B cell (primary cell): ENCODE measurements at regions not wholly inside any gene's neighbourhood (a gene's known extent, or its start where the extent isn't known, plus 50 kb on each side); places are given as distances from the start of the nearest gene placed in this dataset.
A peak's percentile ranks its signal among the peaks of the same experiment; 100 is the strongest.

ENCODE experiments used
- ATAC-seq: fragments of 200-7000 bp; cut with Tn5 transposase; one replicate; pipeline ENCODE4 v1.10.0; 2021; ENCODE audit warnings: low read depth, mild to moderate bottlenecking, moderate number of reproducible peaks, moderate library complexity
- CTCF ChIA-PET: fragments of 350-600 bp; sonication (Branson Sonifier 250); formaldehyde crosslinking; loops from one replicate; lab custom pipeline; 2021; ENCODE audit warnings: antibody characterized with exemption, inconsistent platforms; lab: Charles Lee
- POLR2A ChIA-PET: fragments of 350-600 bp; sonication (Branson Sonifier 250); formaldehyde crosslinking; loops from one replicate; lab custom pipeline; 2021; ENCODE audit warnings: antibody characterized with exemption; lab: Charles Lee
- DNase-seq: peaks from one replicate; pipeline ENCODE4 v3.0.0; 2013
- H2AFZ ChIP-seq: 2 replicates; pipeline ENCODE4 v1.6.1; 2012; ENCODE audit warnings: mild to moderate bottlenecking, low read depth, low read length; ENCODE audit not compliant: insufficient read depth, poor library complexity, severe bottlenecking
- H3K27ac ChIP-seq, 2 donors: 1 replicate in 1 of 2; 2 replicates in 1 of 2; pipeline ENCODE4 v1.5.1; 2012 to 2013; ENCODE audit warnings: low read length in 2 of 2, mild to moderate bottlenecking in 2 of 2, moderate library complexity in 1 of 2
- H3K27me3 ChIP-seq, 4 experiments: fragments of 200-600 bp in 1 of 4; sonication (generic) in 1 of 4; replicated peaks in 1 of 4; 1 replicate in 2 of 4; 2 replicates in 2 of 4; pipeline versions ENCODE4 v1.6.1 to v1.7.0; 2013 to 2016; ENCODE audit warnings: low read length in 3 of 4, mild to moderate bottlenecking in 2 of 4, mixed read lengths in 1 of 4, moderate library complexity in 1 of 4; ENCODE audit not compliant: insufficient read depth in 4 of 4, control insufficient read depth in 3 of 4; ENCODE audit errors: control extremely low read depth in 1 of 4
- H3K36me3 ChIP-seq, 2 experiments: replicated peaks in 1 of 2; 1 replicate in 1 of 2; 2 replicates in 1 of 2; pipeline versions ENCODE4 v1.6.1 to v1.7.1; 2013; ENCODE audit warnings: low read length in 1 of 2; ENCODE audit not compliant: insufficient read depth in 2 of 2, control insufficient read depth in 1 of 2; ENCODE audit errors: control extremely low read depth in 1 of 2, extremely low read depth in 1 of 2
- H3K4me1 ChIP-seq, 2 donors: fragments of 200-600 bp in 1 of 2; sonication (generic) in 1 of 2; 1 replicate in 1 of 2; 2 replicates in 1 of 2; pipeline versions ENCODE4 v1.5.1 to v1.6.1; 2013 to 2017; ENCODE audit warnings: low read length in 2 of 2; ENCODE audit not compliant: control insufficient read depth in 2 of 2, insufficient read depth in 2 of 2
- H3K4me2 ChIP-seq: replicated peaks from 2 replicates; pipeline ENCODE3; 2012; ENCODE audit warnings: mild to moderate bottlenecking, low read depth, low read length; ENCODE audit not compliant: poor library complexity, severe bottlenecking
- H3K4me3 ChIP-seq, 5 experiments: fragments of 200-600 bp in 1 of 5; sonication (generic) in 1 of 5; 1 replicate in 3 of 5; 2 replicates in 2 of 5; pipeline versions ENCODE4 v1.5.1 to v1.7.0; 2011 to 2016; ENCODE audit warnings: low read length in 4 of 5, mild to moderate bottlenecking in 4 of 5, low read depth in 2 of 5, control low read depth in 1 of 5, moderate library complexity in 1 of 5; ENCODE audit not compliant: insufficient read depth in 1 of 5; ENCODE audit errors: control extremely low read depth in 1 of 5, extremely low read depth in 1 of 5
- H3K79me2 ChIP-seq: fragments of 200-600 bp; sonication (generic); one replicate; pipeline ENCODE4 v1.6.0; 2016; ENCODE audit warnings: low read length; ENCODE audit not compliant: control insufficient read depth, insufficient read depth
- H3K9ac ChIP-seq: fragments of 200-600 bp; sonication (generic); 2 replicates; pipeline ENCODE4 v1.6.1; 2017; ENCODE audit warnings: mild to moderate bottlenecking, low read length, moderate library complexity
- H3K9me3 ChIP-seq, 3 donors: one replicate each; pipeline versions ENCODE4 v1.6.1 to v1.7.1; 2013; ENCODE audit warnings: low read length in 2 of 3; ENCODE audit not compliant: control insufficient read depth in 2 of 3, insufficient read depth in 1 of 3; ENCODE audit errors: control extremely low read depth in 1 of 3
- H4K20me1 ChIP-seq: 2 replicates; pipeline ENCODE4 v1.6.0; 2012; ENCODE audit warnings: mild to moderate bottlenecking, low read length; ENCODE audit not compliant: insufficient read depth, control insufficient read depth, poor library complexity, severe bottlenecking
- H3K27ac Mint-ChIP-seq: one replicate; pipeline ENCODE4 v1.8.0; 2021; ENCODE audit warnings: mixed read lengths
- H3K27me3 Mint-ChIP-seq: one replicate; pipeline ENCODE4 v1.8.0; 2021; ENCODE audit warnings: mixed read lengths
- H3K4me1 Mint-ChIP-seq: one replicate; pipeline ENCODE4 v1.8.0; 2021; ENCODE audit warnings: mixed read lengths
- H3K4me3 Mint-ChIP-seq: one replicate; pipeline ENCODE4 v1.8.0; 2021; ENCODE audit warnings: mixed read lengths
- H3K9me3 Mint-ChIP-seq: one replicate; pipeline ENCODE4 v1.8.0; 2022; ENCODE audit warnings: mixed read lengths; ENCODE audit not compliant: insufficient read depth
- EZH2 ChIP-seq: IDR thresholded peaks from 2 replicates; pipeline ENCODE4 v1.6.1; 2012; ENCODE audit warnings: borderline replicate concordance, low read depth, mild to moderate bottlenecking, moderate library complexity, low read length; ENCODE audit not compliant: insufficient read depth, poor library complexity, severe bottlenecking
- WGBS: methylation state at CpG from one replicate; pipeline ENCODE4 v1.1.5; 2013; ENCODE audit warnings: missing lambda C conversion rate; ENCODE audit not compliant: insufficient coverage; 5-methylcytosine and 5-hydroxymethylcytosine counted together
- intact Hi-C: fragments of 100-400 bp; cut with micrococcal nuclease; formaldehyde crosslinking; loops from one replicate; pipeline ENCODE4 v1.10.0; 2022
- TF ChIP-seq, protein P1 (sequence below): fragments of 200-600 bp; IDR thresholded peaks from one replicate; pipeline ENCODE4 v1.8.0; 2022; ENCODE audit warnings: antibody characterized with exemption, mild to moderate bottlenecking

- Mint-ChIP-seq H3K9me3 (peaks cover 2% of the 10 kb centered on the region), H3K4me1 (peaks cover 29% of the 10 kb centered on the region), H3K27ac (peak overlapping the region; percentile 32), H3K27me3 (no peaks in the 10 kb centered on the region), H3K4me3 (no peak overlapping the region)
- Histone ChIP-seq H3K36me3 (no peaks in the 10 kb centered on the region), H3K27me3 (no peaks in the 10 kb centered on the region), H3K4me2 (no peak overlapping the region), H3K4me1 (peaks cover 31 to 38% of the 10 kb centered on the region in 2 donors), H3K4me3 (no peak overlapping the region), H2AFZ (peak overlapping the region; percentile 6), H3K27ac (no peak overlapping the region), H3K79me2 (no peaks in the 10 kb centered on the region), H3K9ac (no peak overlapping the region), H4K20me1 (no peaks in the 10 kb centered on the region), H3K9me3 (peaks cover 0 to 6% (median 0%) of the 10 kb centered on the region in 3 donors)
- ATAC-seq (no peak), DNase-seq (no peak)
- intact Hi-C loops = no loop called here
- WGBS = 89% methylated on average over 3 of the region's 3 CpGs
- POLR2A ChIA-PET = no interaction called here
- TF ChIP-seq EZH2 = no peak
- TF ChIP-seq, protein P1, sequence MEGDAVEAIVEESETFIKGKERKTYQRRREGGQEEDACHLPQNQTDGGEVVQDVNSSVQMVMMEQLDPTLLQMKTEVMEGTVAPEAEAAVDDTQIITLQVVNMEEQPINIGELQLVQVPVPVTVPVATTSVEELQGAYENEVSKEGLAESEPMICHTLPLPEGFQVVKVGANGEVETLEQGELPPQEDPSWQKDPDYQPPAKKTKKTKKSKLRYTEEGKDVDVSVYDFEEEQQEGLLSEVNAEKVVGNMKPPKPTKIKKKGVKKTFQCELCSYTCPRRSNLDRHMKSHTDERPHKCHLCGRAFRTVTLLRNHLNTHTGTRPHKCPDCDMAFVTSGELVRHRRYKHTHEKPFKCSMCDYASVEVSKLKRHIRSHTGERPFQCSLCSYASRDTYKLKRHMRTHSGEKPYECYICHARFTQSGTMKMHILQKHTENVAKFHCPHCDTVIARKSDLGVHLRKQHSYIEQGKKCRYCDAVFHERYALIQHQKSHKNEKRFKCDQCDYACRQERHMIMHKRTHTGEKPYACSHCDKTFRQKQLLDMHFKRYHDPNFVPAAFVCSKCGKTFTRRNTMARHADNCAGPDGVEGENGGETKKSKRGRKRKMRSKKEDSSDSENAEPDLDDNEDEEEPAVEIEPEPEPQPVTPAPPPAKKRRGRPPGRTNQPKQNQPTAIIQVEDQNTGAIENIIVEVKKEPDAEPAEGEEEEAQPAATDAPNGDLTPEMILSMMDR = no peak
- CTCF ChIA-PET = no interaction called here
Measured at GRCh38 chr5:133830911-133831310, 137.5 kb downstream of the C5orf15 start.

DNA sequence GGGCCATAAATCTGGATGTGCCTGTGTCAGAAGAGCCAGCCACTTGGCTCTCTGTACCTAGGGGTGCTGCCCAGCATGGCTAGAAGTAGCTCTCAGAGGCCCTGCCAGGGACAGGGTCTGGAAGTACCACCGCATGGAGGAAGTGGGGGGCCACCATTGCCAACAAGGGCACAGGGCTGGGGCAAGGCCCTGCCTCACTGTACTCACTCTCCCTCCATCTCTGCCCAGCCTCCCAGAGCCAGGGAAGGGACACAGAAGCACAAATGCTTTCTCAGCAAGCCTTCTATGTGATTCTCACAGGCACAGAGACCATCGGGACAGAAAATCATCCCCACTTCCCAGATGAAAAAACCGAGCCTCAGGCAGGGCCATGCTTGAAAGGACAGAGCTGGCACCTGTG is 138.1 kb downstream of the C5orf15 start:
- Mint-ChIP-seq H3K27ac (no peak overlapping the region), H3K9me3 (peaks cover 2% of the 10 kb centered on the region), H3K27me3 (no peaks in the 10 kb centered on the region), H3K4me3 (no peak overlapping the region), H3K4me1 (peaks cover 35% of the 10 kb centered on the region)
- CTCF ChIA-PET = interaction anchor here (1.1 kb wide), 1 partner anchor 39 kb away, joined by 3 read pairs; no protein-coding TSS in a partner anchor
- 92% methylated on average over 3 of the region's 3 CpGs for WGBS
- DNase-seq (no peak), ATAC-seq (no peak)
- Histone ChIP-seq H4K20me1 (no peaks in the 10 kb centered on the region), H3K4me3 (no peak overlapping the region), H3K4me2 (peak overlapping the region; percentile 1), H3K79me2 (no peaks in the 10 kb centered on the region), H3K9ac (no peak overlapping the region), H3K4me1 (peaks cover 38 to 45% of the 10 kb centered on the region in 2 donors), H3K27ac (no peak overlapping the region), H3K9me3 (peaks cover 0 to 6% (median 0%) of the 10 kb centered on the region in 3 donors), H3K36me3 (no peaks in the 10 kb centered on the region), H2AFZ (no peak overlapping the region), H3K27me3 (no peaks in the 10 kb centered on the region)
- POLR2A ChIA-PET = no interaction called here
- intact Hi-C loops = no loop called here
- TF ChIP-seq EZH2 = no peak
- TF ChIP-seq, protein P1 = no peak
